Natural killer cell (primary cell): ENCODE measurements at regions not wholly inside any gene's neighbourhood (a gene's known extent, or its start where the extent isn't known, plus 50 kb on each side); places are given as distances from the start of the nearest gene placed in this dataset.

Experiments
- ATAC-seq, 3 donors: fragments of 150-1000 bp in 2 of 3; fragments of 200-7000 bp in 1 of 3; cut with Tn5 transposase; 1 replicate in 1 of 3; 2 replicates in 2 of 3; pipeline ENCODE4 v1.10.0; 2021; ENCODE audit warnings: mild to moderate bottlenecking in 2 of 3, moderate library complexity in 2 of 3
- DNase-seq, 2 donors: peaks; one replicate each; pipeline versions ENCODE4 v3.0.0 to v3.0.0-alpha.2; 2013 to 2021; ENCODE audit warnings: mixed read lengths in 1 of 2
- H3K27ac ChIP-seq: one replicate; pipeline ENCODE4 v1.5.1; 2013; ENCODE audit warnings: mild to moderate bottlenecking, low read length
- H3K27me3 ChIP-seq: one replicate; pipeline ENCODE4 v1.6.1; 2013; ENCODE audit warnings: low read length; ENCODE audit not compliant: control insufficient read depth, insufficient read depth
- H3K36me3 ChIP-seq: one replicate; pipeline ENCODE4 v1.6.1; 2013; ENCODE audit warnings: low read length; ENCODE audit not compliant: control insufficient read depth, insufficient read depth
- H3K4me1 ChIP-seq: one replicate; pipeline ENCODE4 v1.6.1; 2013; ENCODE audit warnings: low read length; ENCODE audit not compliant: control insufficient read depth, insufficient read depth
- H3K4me3 ChIP-seq: one replicate; pipeline ENCODE4 v1.5.1; 2013; ENCODE audit warnings: low read length
- H3K9me3 ChIP-seq: one replicate; pipeline ENCODE4 v1.6.1; 2013; ENCODE audit warnings: low read length; ENCODE audit not compliant: control insufficient read depth, insufficient read depth
- H3K27ac Mint-ChIP-seq, 2 donors: one replicate each; pipeline ENCODE4 v1.8.0; 2022; ENCODE audit warnings: mild to moderate bottlenecking in 2 of 2, mixed read lengths in 2 of 2, moderate library complexity in 1 of 2
- H3K27me3 Mint-ChIP-seq, 2 donors: one replicate each; pipeline ENCODE4 v1.8.0; 2022; ENCODE audit warnings: low read depth in 2 of 2, mixed read lengths in 2 of 2
- H3K36me3 Mint-ChIP-seq: one replicate; pipeline ENCODE4 v1.8.0; 2022; ENCODE audit warnings: mixed read lengths
- H3K4me1 Mint-ChIP-seq, 2 donors: one replicate each; pipeline ENCODE4 v1.8.0; 2022; ENCODE audit warnings: mixed read lengths in 2 of 2
- H3K4me3 Mint-ChIP-seq: one replicate; pipeline ENCODE4 v1.8.0; 2022; ENCODE audit warnings: mild to moderate bottlenecking, moderate library complexity, mixed read lengths
- H3K9me3 Mint-ChIP-seq, 2 donors: one replicate each; pipeline ENCODE4 v1.8.0; 2022; ENCODE audit warnings: mixed read lengths in 2 of 2
- WGBS: methylation state at CpG from one replicate; pipeline ENCODE4 v1.1.7; 2013; ENCODE audit warnings: missing lambda C conversion rate; ENCODE audit not compliant: insufficient coverage; 5-methylcytosine and 5-hydroxymethylcytosine counted together
- intact Hi-C: fragments of 100-400 bp; cut with micrococcal nuclease; formaldehyde crosslinking; loops from one replicate; pipeline ENCODE4 v1.14.2; 2022
- TF ChIP-seq, protein P1 (sequence below): fragments of 200-600 bp; IDR thresholded peaks from one replicate; pipeline ENCODE4 v1.8.0; 2022; ENCODE audit warnings: antibody characterized with exemption

DNA sequence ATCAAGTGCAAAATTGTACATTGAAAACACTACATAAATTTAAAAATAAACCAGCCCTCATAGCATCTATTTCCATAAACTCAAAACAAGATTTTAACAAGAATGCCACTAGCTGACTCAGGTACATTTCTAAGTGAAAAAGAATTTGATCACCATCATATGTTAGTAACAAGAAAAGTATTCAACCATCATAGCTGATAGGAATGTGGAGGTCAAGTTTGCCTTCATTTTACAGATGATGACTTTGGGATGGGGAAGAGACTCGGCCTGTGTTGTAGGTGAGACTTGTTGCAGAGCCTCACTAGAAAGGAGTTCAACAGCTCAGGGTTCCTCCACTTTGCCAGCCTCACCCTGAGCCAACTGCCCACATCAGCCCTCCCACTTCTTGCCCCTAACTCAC lies 318.8 kb upstream of the FAM78B start:
- WGBS, result no CpG with 5 or more reads among the region's 1 CpG
- H3K4me1 ChIP-seq, result peaks cover 10% of the 10 kb centered on the region
- no peak overlapping the region for H3K27ac Mint-ChIP-seq
- H3K27ac ChIP-seq, result no peak overlapping the region
- no peaks in the 10 kb centered on the region for H3K27me3 ChIP-seq
- no peaks in the 10 kb centered on the region for H3K27me3 Mint-ChIP-seq
- intact Hi-C loops, result no loop called here
- H3K4me1 Mint-ChIP-seq, result peaks cover 0 to 6% of the 10 kb centered on the region in 2 donors
- no peaks in the 10 kb centered on the region for H3K36me3 Mint-ChIP-seq
- no peaks in the 10 kb centered on the region for H3K9me3 ChIP-seq
- no peaks in the 10 kb centered on the region for H3K36me3 ChIP-seq
- TF ChIP-seq, protein P1, sequence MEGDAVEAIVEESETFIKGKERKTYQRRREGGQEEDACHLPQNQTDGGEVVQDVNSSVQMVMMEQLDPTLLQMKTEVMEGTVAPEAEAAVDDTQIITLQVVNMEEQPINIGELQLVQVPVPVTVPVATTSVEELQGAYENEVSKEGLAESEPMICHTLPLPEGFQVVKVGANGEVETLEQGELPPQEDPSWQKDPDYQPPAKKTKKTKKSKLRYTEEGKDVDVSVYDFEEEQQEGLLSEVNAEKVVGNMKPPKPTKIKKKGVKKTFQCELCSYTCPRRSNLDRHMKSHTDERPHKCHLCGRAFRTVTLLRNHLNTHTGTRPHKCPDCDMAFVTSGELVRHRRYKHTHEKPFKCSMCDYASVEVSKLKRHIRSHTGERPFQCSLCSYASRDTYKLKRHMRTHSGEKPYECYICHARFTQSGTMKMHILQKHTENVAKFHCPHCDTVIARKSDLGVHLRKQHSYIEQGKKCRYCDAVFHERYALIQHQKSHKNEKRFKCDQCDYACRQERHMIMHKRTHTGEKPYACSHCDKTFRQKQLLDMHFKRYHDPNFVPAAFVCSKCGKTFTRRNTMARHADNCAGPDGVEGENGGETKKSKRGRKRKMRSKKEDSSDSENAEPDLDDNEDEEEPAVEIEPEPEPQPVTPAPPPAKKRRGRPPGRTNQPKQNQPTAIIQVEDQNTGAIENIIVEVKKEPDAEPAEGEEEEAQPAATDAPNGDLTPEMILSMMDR, result no peak
- H3K4me3 ChIP-seq, result no peak overlapping the region
- no peaks in the 10 kb centered on the region for H3K9me3 Mint-ChIP-seq
- no peak for ATAC-seq
- no peak overlapping the region for H3K4me3 Mint-ChIP-seq
- DNase-seq, result no peak

DNA sequence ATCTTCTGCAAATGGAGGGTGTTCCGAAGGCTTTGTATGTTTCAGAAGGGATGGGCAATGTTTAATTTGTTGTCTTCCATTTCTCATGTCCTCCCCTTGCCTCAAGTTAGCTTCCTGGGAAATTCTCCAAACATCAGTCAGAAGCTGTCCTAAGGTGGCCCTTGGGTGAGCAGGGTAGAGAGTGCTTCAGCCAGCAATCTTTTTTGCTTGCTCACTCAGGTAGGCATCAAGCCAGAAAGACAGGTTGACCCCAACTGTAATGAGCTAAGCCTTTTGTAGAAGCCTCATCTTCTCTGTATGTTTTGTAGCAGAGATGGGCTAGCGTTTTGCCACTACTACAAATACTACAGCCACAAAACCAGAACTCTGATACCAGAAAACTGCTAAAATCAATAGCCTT lies 321.5 kb upstream of the FAM78B start:
- H3K27me3 ChIP-seq, result no peaks in the 10 kb centered on the region
- no peak for ATAC-seq
- intact Hi-C loops, result no loop called here
- Mint-ChIP-seq H3K27ac (no peak overlapping the region), H3K36me3 (no peaks in the 10 kb centered on the region), H3K9me3 (no peaks in the 10 kb centered on the region), H3K4me3 (no peak overlapping the region), H3K27me3 (no peaks in the 10 kb centered on the region), H3K4me1 (peaks cover 0 to 6% of the 10 kb centered on the region in 2 donors)
- no peak for DNase-seq
- H3K27ac ChIP-seq, result no peak overlapping the region
- no peaks in the 10 kb centered on the region for H3K36me3 ChIP-seq
- no peaks in the 10 kb centered on the region for H3K9me3 ChIP-seq
- TF ChIP-seq, protein P1, result no peak
- H3K4me1 ChIP-seq, result peaks cover 12% of the 10 kb centered on the region
- WGBS, result 94% methylated on average over 2 of the region's 2 CpGs
- no peak overlapping the region for H3K4me3 ChIP-seq

GRCh38 chr1:166489356-166489669 lies 322.5 kb upstream of the FAM78B start:
- H3K4me1 ChIP-seq, result peaks cover 12% of the 10 kb centered on the region
- 62% methylated on average over 2 of the region's 2 CpGs for WGBS
- H3K27me3 ChIP-seq, result no peaks in the 10 kb centered on the region
- Mint-ChIP-seq H3K27ac (no peak overlapping the region), H3K4me1 (peaks cover 0 to 6% of the 10 kb centered on the region in 2 donors), H3K4me3 (no peak overlapping the region), H3K27me3 (no peaks in the 10 kb centered on the region), H3K9me3 (no peaks in the 10 kb centered on the region), H3K36me3 (no peaks in the 10 kb centered on the region)
- intact Hi-C loops, result no loop called here
- peak overlapping the region; percentile 45 for H3K4me3 ChIP-seq
- TF ChIP-seq, protein P1, result no peak
- no peaks in the 10 kb centered on the region for H3K36me3 ChIP-seq
- ATAC-seq (no peak), DNase-seq (no peak)
- peak overlapping the region; percentile 87 for H3K27ac ChIP-seq
- H3K9me3 ChIP-seq, result no peaks in the 10 kb centered on the region

DNA sequence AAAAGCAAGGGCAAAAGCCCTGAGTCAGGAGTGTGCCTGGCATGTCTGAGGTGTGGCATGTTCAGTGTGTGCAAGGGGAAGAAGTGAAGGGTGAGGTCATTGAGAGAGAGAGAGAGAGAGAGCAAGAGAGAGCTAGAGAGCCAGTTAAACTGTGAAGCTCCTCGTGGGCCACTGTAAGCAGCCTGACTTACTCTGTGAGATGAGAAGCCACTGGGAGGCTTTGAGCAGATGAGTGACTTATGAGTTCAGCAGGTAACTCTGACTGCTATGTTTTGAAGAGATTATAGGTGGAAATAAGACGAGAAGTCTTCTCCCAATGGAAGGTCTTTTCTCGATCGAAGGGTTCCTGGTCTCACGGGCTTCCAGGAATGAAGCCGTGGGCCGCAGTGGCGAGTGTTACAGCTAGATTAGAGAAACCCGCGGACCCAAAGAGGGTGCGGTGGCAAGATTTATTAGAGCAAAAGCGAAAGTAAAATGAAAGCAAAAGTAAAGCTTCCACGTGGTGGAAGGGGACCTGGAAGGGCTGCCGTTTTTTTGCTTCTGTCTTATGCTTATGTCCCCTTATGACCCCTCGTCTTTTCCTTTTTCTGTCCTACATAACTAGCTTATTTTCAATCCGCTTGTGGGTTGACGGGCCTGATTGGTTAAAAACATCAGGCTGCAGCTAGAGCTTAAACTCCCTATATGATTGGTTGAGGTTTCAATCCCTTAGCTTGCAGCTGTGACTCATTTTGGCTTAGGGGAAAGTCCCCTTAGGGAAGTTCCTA lies 323.1 kb upstream of the FAM78B start:
- H3K4me3 ChIP-seq, result peak overlapping the region; percentile 45

More for the DNA sequence above, 323.1 kb upstream of the FAM78B start:
- TF ChIP-seq, protein P1, result no peak
- H3K27me3 Mint-ChIP-seq, result no peaks in the 10 kb centered on the region
- H3K4me1 Mint-ChIP-seq, result peaks cover 0 to 6% of the 10 kb centered on the region in 2 donors
- ATAC-seq, result peak; percentile 74 to 82 (median 82)
- WGBS, result 3% methylated on average over 14 of the region's 17 CpGs
- Histone ChIP-seq H3K9me3 (no peaks in the 10 kb centered on the region), H3K27ac (peak overlapping the region; percentile 87), H3K36me3 (no peaks in the 10 kb centered on the region), H3K27me3 (no peaks in the 10 kb centered on the region), H3K4me1 (peaks cover 12% of the 10 kb centered on the region)
- peak; percentile 47 to 80 for DNase-seq
- H3K36me3 Mint-ChIP-seq, result no peaks in the 10 kb centered on the region
- H3K27ac Mint-ChIP-seq, result no peak overlapping the region
- no peaks in the 10 kb centered on the region for H3K9me3 Mint-ChIP-seq
- intact Hi-C loops, result no loop called here
- H3K4me3 Mint-ChIP-seq, result no peak overlapping the region
